ENCODE measurements at regions not wholly inside any gene's neighbourhood (a gene's known extent, or its start where the extent isn't known, plus 50 kb on each side); places are given as distances from the start of the nearest gene placed in this dataset.

- Histone ChIP-seq H2AFZ (ENCODE audit: low read length) (no peak overlapping the region), H3K27me3 (ENCODE audit: control insufficient read depth, insufficient read depth, low read length) (no peaks in the 10 kb centered on the region), H3K36me3 (ENCODE audit: control insufficient read depth, insufficient read depth, low read length) (no peaks in the 10 kb centered on the region), H3K9me3 (ENCODE audit: control insufficient read depth, insufficient read depth, low read depth, low read length) (no peaks in the 10 kb centered on the region), H3K4me1 (ENCODE audit: control insufficient read depth, extremely low read depth, insufficient read depth, low read length) (no peaks in the 10 kb centered on the region), H3K79me2 (ENCODE audit: control insufficient read depth, insufficient read depth, low read length) (no peaks in the 10 kb centered on the region), H3K4me3 (replicated peaks in 1 of 4; ENCODE audit: control extremely low read depth in 1 of 4, insufficient read depth in 1 of 4, low read depth in 3 of 4, low read length in 4 of 4) (no peak overlapping the region), H4K20me1 (ENCODE audit: control insufficient read depth, extremely low read depth, insufficient read depth, low read length) (no peaks in the 10 kb centered on the region), H3K9ac (ENCODE audit: insufficient read depth, low read length) (no peak overlapping the region), H3K4me2 (ENCODE audit: extremely low read depth, insufficient read depth, low read length) (no peak overlapping the region), H3K27ac (ENCODE audit: insufficient read depth, low read length) (no peak overlapping the region)
- TF ChIP-seq EZH2 (IDR thresholded peaks at IDR 0.05; ENCODE audit: low read length, missing control alignments): no peak
- no peak for TF ChIP-seq CTCF (conservative IDR thresholded peaks at IDR 0.05 in 1 of 2, IDR thresholded peaks at IDR 0.05 in 1 of 2; ENCODE audit: low read depth in 1 of 2, low read length in 2 of 2)
- no peak for DNase-seq (ENCODE audit: low read depth in 2 of 2)
Observed at GRCh38 chr20:22808628-22809027, 224.3 kb upstream of the FOXA2 start.

GRCh38 chr20:22810030-22810429, 225.1 kb upstream of the SSTR4 start:
- no peaks in the 10 kb centered on the region for H3K79me2 ChIP-seq (ENCODE audit: control insufficient read depth, insufficient read depth, low read length)
- H3K4me1 ChIP-seq (ENCODE audit: control insufficient read depth, extremely low read depth, insufficient read depth, low read length): no peaks in the 10 kb centered on the region
- H3K36me3 ChIP-seq (ENCODE audit: control insufficient read depth, insufficient read depth, low read length): no peaks in the 10 kb centered on the region
- no peak overlapping the region for H3K4me3 ChIP-seq (replicated peaks in 1 of 4; ENCODE audit: control extremely low read depth in 1 of 4, insufficient read depth in 1 of 4, low read depth in 3 of 4, low read length in 4 of 4)
- no peak overlapping the region for H2AFZ ChIP-seq (ENCODE audit: low read length)
- TF ChIP-seq CTCF (conservative IDR thresholded peaks at IDR 0.05 in 1 of 2, IDR thresholded peaks at IDR 0.05 in 1 of 2; ENCODE audit: low read depth in 1 of 2, low read length in 2 of 2) (no peak), EZH2 (IDR thresholded peaks at IDR 0.05; ENCODE audit: low read length, missing control alignments) (no peak)
- no peaks in the 10 kb centered on the region for H3K27me3 ChIP-seq (ENCODE audit: control insufficient read depth, insufficient read depth, low read length)
- no peak for DNase-seq (ENCODE audit: low read depth in 2 of 2)
- H3K27ac ChIP-seq (ENCODE audit: insufficient read depth, low read length): no peak overlapping the region
- H3K9ac ChIP-seq (ENCODE audit: insufficient read depth, low read length): no peak overlapping the region
- H3K9me3 ChIP-seq (ENCODE audit: control insufficient read depth, insufficient read depth, low read depth, low read length): no peaks in the 10 kb centered on the region
- H3K4me2 ChIP-seq (ENCODE audit: extremely low read depth, insufficient read depth, low read length): no peak overlapping the region
- no peaks in the 10 kb centered on the region for H4K20me1 ChIP-seq (ENCODE audit: control insufficient read depth, extremely low read depth, insufficient read depth, low read length)

GRCh38 chr20:22810626-22811569, 224.2 kb upstream of the SSTR4 start:
- H3K27ac ChIP-seq (ENCODE audit: insufficient read depth, low read length): no peak overlapping the region
- H3K27me3 ChIP-seq (ENCODE audit: control insufficient read depth, insufficient read depth, low read length): no peaks in the 10 kb centered on the region
- H3K9ac ChIP-seq (ENCODE audit: insufficient read depth, low read length): no peak overlapping the region
- no peak for DNase-seq (ENCODE audit: low read depth in 2 of 2)
- no peaks in the 10 kb centered on the region for H3K4me1 ChIP-seq (ENCODE audit: control insufficient read depth, extremely low read depth, insufficient read depth, low read length)
- H3K9me3 ChIP-seq (ENCODE audit: control insufficient read depth, insufficient read depth, low read depth, low read length): no peaks in the 10 kb centered on the region
- no peak overlapping the region for H3K4me3 ChIP-seq (replicated peaks in 1 of 4; ENCODE audit: control extremely low read depth in 1 of 4, insufficient read depth in 1 of 4, low read depth in 3 of 4, low read length in 4 of 4)
- no peak for TF ChIP-seq CTCF (conservative IDR thresholded peaks at IDR 0.05 in 1 of 2, IDR thresholded peaks at IDR 0.05 in 1 of 2; ENCODE audit: low read depth in 1 of 2, low read length in 2 of 2)
- no peak for TF ChIP-seq EZH2 (IDR thresholded peaks at IDR 0.05; ENCODE audit: low read length, missing control alignments)
- no peak overlapping the region for H3K4me2 ChIP-seq (ENCODE audit: extremely low read depth, insufficient read depth, low read length)
- H3K79me2 ChIP-seq (ENCODE audit: control insufficient read depth, insufficient read depth, low read length): no peaks in the 10 kb centered on the region
- no peaks in the 10 kb centered on the region for H3K36me3 ChIP-seq (ENCODE audit: control insufficient read depth, insufficient read depth, low read length)
- no peaks in the 10 kb centered on the region for H4K20me1 ChIP-seq (ENCODE audit: control insufficient read depth, extremely low read depth, insufficient read depth, low read length)
- H2AFZ ChIP-seq (ENCODE audit: low read length): no peak overlapping the region
